Skeletal muscle cell (primary cell): ENCODE measurements at regions not wholly inside any gene's neighbourhood (a gene's known extent, or its start where the extent isn't known, plus 50 kb on each side); places are given as distances from the start of the nearest gene placed in this dataset.
"Not testable (repeated sequence)": the region's sequence is repeated elsewhere in the genome, so short reads cannot be mapped to it uniquely, and the experiment has no call there.

Source experiments
- DNase-seq: peaks from one replicate; pipeline ENCODE4 v3.0.0-alpha.2; 2010; ENCODE audit warnings: low read depth
- H3K4me3 ChIP-seq: 2 replicates; pipeline ENCODE4 v1.5.1; 2011; ENCODE audit warnings: low read depth, mild to moderate bottlenecking, control low read depth, low read length, moderate library complexity

GRCh38 chr4:11700751-11701226 is 272.1 kb upstream of the HS3ST1 start:
- H3K4me3 ChIP-seq = no peak overlapping the region
- peak; percentile 56 for DNase-seq

- H3K4me3 ChIP-seq = no peak overlapping the region
- no peak for DNase-seq
These were observed 270.3 kb upstream of the HS3ST1 start for GRCh38 chr4:11698846-11699590.

GRCh38 chr4:11698033-11698432 is 269.3 kb upstream of the HS3ST1 start:
- DNase-seq = no peak
- no peak overlapping the region for H3K4me3 ChIP-seq

- H3K4me3 ChIP-seq = no peak overlapping the region
- DNase-seq = no peak
These were observed 265.0 kb upstream of the HS3ST1 start for GRCh38 chr4:11693693-11694092.

GRCh38 chr4:11691236-11691635 is 262.5 kb upstream of the HS3ST1 start:
- no peak overlapping the region for H3K4me3 ChIP-seq
- DNase-seq = no peak

GRCh38 chr4:11687727-11688126 is 259.0 kb upstream of the HS3ST1 start:
- no peak overlapping the region for H3K4me3 ChIP-seq
- DNase-seq = no peak

GRCh38 chr4:11685481-11685880 is 256.8 kb upstream of the HS3ST1 start:
- no peak overlapping the region for H3K4me3 ChIP-seq
- no peak for DNase-seq

- H3K4me3 ChIP-seq = no peak overlapping the region
- DNase-seq = no peak
These were observed 246.5 kb upstream of the HS3ST1 start for GRCh38 chr4:11675051-11675800.

GRCh38 chr4:11670304-11670703 is 241.6 kb upstream of the HS3ST1 start:
- no peak for DNase-seq
- no peak overlapping the region for H3K4me3 ChIP-seq

- no peak for DNase-seq
- no peak overlapping the region for H3K4me3 ChIP-seq
These were observed 240.5 kb upstream of the HS3ST1 start for GRCh38 chr4:11669156-11669555.

- no peak for DNase-seq
- no peak overlapping the region for H3K4me3 ChIP-seq
These were observed 234.4 kb upstream of the HS3ST1 start for GRCh38 chr4:11663114-11663513.

- no peak for DNase-seq
- H3K4me3 ChIP-seq = no peak overlapping the region
These were observed 222.3 kb upstream of the HS3ST1 start for GRCh38 chr4:11650801-11651596.

- no peak overlapping the region for H3K4me3 ChIP-seq
- no peak for DNase-seq
These were observed 218.7 kb upstream of the HS3ST1 start for GRCh38 chr4:11647433-11647832.

- DNase-seq = not testable (repeated sequence)
These were observed 214.4 kb upstream of the HS3ST1 start for GRCh38 chr4:11643081-11643480.

GRCh38 chr4:11640584-11640983 is 211.9 kb upstream of the HS3ST1 start:
- no peak overlapping the region for H3K4me3 ChIP-seq
- no peak for DNase-seq

More at GRCh38 chr4:11643081-11643480, 214.4 kb upstream of the HS3ST1 start:
- not testable (repeated sequence) for H3K4me3 ChIP-seq

- no peak overlapping the region for H3K4me3 ChIP-seq
- DNase-seq = no peak
These were observed 207.9 kb upstream of the HS3ST1 start for GRCh38 chr4:11636551-11636950.

- DNase-seq = no peak
- no peak overlapping the region for H3K4me3 ChIP-seq
These were observed 207.3 kb upstream of the HS3ST1 start for GRCh38 chr4:11636031-11636430.

GRCh38 chr4:11635342-11635741 is 206.6 kb upstream of the HS3ST1 start:
- peak; percentile 14 for DNase-seq
- H3K4me3 ChIP-seq = no peak overlapping the region

GRCh38 chr4:11634283-11634682 is 205.6 kb upstream of the HS3ST1 start:
- DNase-seq = no peak

GRCh38 chr4:11633430-11633829 is 204.7 kb upstream of the HS3ST1 start:
- H3K4me3 ChIP-seq = no peak overlapping the region
- no peak for DNase-seq

More at GRCh38 chr4:11634283-11634682, 205.6 kb upstream of the HS3ST1 start:
- H3K4me3 ChIP-seq = no peak overlapping the region
